ENCODE measurements at regions not wholly inside any gene's neighbourhood (a gene's known extent, or its start where the extent isn't known, plus 50 kb on each side); places are given as distances from the start of the nearest gene placed in this dataset.

- no peak for TF ChIP-seq CTCF (conservative IDR thresholded peaks at IDR 0.05)
- TF ChIP-seq EZH2 (IDR thresholded peaks at IDR 0.05; ENCODE audit: low read depth): no peak
Observed at GRCh38 chr13:59547950-59548349, 615.8 kb downstream of the DIAPH3 start.
